Brain microvascular endothelial cell (primary cell): ENCODE measurements at regions not wholly inside any gene's neighbourhood (a gene's known extent, or its start where the extent isn't known, plus 50 kb on each side); places are given as distances from the start of the nearest gene placed in this dataset.

Source experiments
- DNase-seq: peaks from one replicate; pipeline ENCODE4 v3.0.0-alpha.2; 2020
- H3K27ac ChIP-seq: fragments of 250-450 bp; sonication (Bioruptor Pico); 2 replicates; pipeline ENCODE4 v1.5.1; 2020; ENCODE audit warnings: mild to moderate bottlenecking, moderate library complexity
- H3K27me3 ChIP-seq: fragments of 250-450 bp; sonication (Bioruptor Pico); replicated peaks from 2 replicates; pipeline ENCODE4 v1.5.1; 2020; ENCODE audit warnings: mild to moderate bottlenecking
- H3K36me3 ChIP-seq: fragments of 250-450 bp; sonication (Bioruptor Pico); replicated peaks from 2 replicates; pipeline ENCODE4 v1.5.1; 2020; ENCODE audit warnings: mild to moderate bottlenecking
- H3K4me3 ChIP-seq: 2 replicates; pipeline ENCODE4 v1.5.1; 2011; ENCODE audit warnings: low read depth, mild to moderate bottlenecking, control low read depth, low read length, moderate library complexity
- in situ Hi-C: cut with HindIII; loops from 2 replicates; pipeline ENCODE4 v1.10.0; 2017; ENCODE audit warnings: low sequenced_read_pairs, low pct_ligation_motif_present
- TF ChIP-seq, protein P1 (sequence below): IDR thresholded peaks from 2 replicates; pipeline ENCODE4 v1.5.1; 2011; ENCODE audit warnings: low read depth, mild to moderate bottlenecking, moderate library complexity, low read length, control low read depth, inconsistent platforms; ENCODE audit errors: missing control alignments

DNA sequence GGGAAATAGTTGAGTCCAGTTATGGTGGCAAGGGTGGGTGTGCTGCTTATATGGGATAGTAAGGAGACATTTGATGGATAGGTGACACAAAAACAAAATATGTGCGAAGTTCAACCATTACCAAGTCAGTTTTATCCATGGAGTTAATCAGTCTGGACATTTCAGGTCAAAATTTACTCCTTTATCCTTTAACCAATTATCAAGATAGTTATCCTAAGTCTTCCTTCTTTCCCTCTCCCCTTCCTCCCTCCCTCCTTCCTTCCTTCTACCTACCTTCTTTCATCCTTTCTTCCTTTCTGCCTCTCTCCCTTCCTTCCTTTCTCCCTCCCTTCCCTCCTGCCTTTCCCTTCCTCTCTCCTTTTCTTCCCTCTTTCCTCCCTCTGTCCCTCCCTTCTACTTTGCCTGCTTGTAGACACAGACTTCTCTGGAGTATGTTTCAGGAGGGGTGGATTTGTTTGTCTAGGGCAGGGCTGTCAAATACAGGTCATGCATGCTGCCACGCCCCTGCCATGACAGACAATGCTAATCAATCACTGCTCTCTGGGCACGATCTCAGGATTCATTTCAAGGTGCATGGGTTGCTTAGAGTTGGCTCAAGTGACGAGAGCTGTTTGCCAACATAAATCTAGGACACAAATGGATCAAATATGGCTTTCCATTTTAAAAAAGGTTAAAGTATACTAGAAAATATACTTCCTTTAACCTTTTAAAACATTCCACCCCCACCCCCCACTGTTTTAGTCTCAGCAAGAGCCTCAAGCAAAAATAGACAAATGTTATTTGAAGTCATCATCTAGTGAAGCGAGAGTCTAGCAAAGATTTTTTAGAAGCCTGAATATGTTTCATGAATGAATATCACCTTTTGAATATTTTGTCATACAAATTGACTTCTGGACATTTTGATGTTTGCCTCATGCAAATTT, 281.6 kb upstream of the CITED2 start:
- H3K27ac ChIP-seq = no peak overlapping the region
- H3K4me3 ChIP-seq = no peak overlapping the region
- in situ Hi-C loops = no loop called here
- TF ChIP-seq, protein P1, sequence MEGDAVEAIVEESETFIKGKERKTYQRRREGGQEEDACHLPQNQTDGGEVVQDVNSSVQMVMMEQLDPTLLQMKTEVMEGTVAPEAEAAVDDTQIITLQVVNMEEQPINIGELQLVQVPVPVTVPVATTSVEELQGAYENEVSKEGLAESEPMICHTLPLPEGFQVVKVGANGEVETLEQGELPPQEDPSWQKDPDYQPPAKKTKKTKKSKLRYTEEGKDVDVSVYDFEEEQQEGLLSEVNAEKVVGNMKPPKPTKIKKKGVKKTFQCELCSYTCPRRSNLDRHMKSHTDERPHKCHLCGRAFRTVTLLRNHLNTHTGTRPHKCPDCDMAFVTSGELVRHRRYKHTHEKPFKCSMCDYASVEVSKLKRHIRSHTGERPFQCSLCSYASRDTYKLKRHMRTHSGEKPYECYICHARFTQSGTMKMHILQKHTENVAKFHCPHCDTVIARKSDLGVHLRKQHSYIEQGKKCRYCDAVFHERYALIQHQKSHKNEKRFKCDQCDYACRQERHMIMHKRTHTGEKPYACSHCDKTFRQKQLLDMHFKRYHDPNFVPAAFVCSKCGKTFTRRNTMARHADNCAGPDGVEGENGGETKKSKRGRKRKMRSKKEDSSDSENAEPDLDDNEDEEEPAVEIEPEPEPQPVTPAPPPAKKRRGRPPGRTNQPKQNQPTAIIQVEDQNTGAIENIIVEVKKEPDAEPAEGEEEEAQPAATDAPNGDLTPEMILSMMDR = no peak
- no peak for DNase-seq
- no peaks in the 10 kb centered on the region for H3K27me3 ChIP-seq
- no peaks in the 10 kb centered on the region for H3K36me3 ChIP-seq

GRCh38 chr6:139654888-139655782, 280.7 kb upstream of the CITED2 start:
- TF ChIP-seq, protein P1 = no peak
- in situ Hi-C loops = no loop called here
- Histone ChIP-seq H3K36me3 (no peaks in the 10 kb centered on the region), H3K27me3 (no peaks in the 10 kb centered on the region), H3K4me3 (no peak overlapping the region), H3K27ac (no peak overlapping the region)
- no peak for DNase-seq

GRCh38 chr6:139654309-139654708, 279.9 kb upstream of the CITED2 start:
- no peak overlapping the region for H3K27ac ChIP-seq
- no peak overlapping the region for H3K4me3 ChIP-seq
- TF ChIP-seq, protein P1 = no peak
- H3K36me3 ChIP-seq = no peaks in the 10 kb centered on the region
- no peak for DNase-seq
- in situ Hi-C loops = no loop called here
- no peaks in the 10 kb centered on the region for H3K27me3 ChIP-seq

GRCh38 chr6:139653111-139653510, 278.7 kb upstream of the CITED2 start:
- TF ChIP-seq, protein P1 = no peak
- no peaks in the 10 kb centered on the region for H3K27me3 ChIP-seq
- no peak overlapping the region for H3K4me3 ChIP-seq
- no peak overlapping the region for H3K27ac ChIP-seq
- in situ Hi-C loops = no loop called here
- DNase-seq = no peak
- no peaks in the 10 kb centered on the region for H3K36me3 ChIP-seq

- TF ChIP-seq, protein P1 = no peak
- in situ Hi-C loops = no loop called here
- Histone ChIP-seq H3K4me3 (no peak overlapping the region), H3K27ac (no peak overlapping the region), H3K36me3 (no peaks in the 10 kb centered on the region), H3K27me3 (no peaks in the 10 kb centered on the region)
- DNase-seq = no peak
Observed at GRCh38 chr6:139650941-139651340, 276.5 kb upstream of the CITED2 start.
